T-helper 22 cell (primary cell): ENCODE measurements at regions not wholly inside any gene's neighbourhood (a gene's known extent, or its start where the extent isn't known, plus 50 kb on each side); places are given as distances from the start of the nearest gene placed in this dataset.

Experiments used
- DNase-seq: peaks from one replicate; pipeline ENCODE4 v3.0.0-alpha.2; 2020; ENCODE audit warnings: low read depth

GRCh38 chr14:66361013-66361412, 125.2 kb upstream of the CCDC196 start:
- DNase-seq, result no peak

DNA sequence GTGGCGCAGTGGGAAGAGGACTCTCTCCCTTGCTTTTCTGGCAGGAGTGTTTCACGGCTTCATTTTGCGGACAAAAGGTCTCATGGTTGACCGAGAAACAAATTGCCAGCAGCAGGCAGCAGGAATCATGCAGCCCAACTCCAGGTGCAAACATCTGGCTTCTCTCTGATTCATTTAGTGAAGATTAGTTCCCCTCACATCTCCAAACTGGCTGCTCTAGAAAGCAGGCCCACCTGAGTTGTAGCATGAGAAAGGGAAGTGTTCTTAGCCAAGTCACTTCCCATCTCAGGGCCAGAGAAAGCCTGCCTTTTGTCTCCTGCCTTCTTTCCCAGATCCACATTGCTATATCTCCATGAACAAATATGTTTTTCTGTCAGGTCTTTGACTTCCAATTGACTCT, 120.8 kb upstream of the CCDC196 start:
- DNase-seq, result no peak

- DNase-seq, result no peak
Measured at GRCh38 chr14:66369157-66369697, 116.9 kb upstream of the CCDC196 start.

DNA sequence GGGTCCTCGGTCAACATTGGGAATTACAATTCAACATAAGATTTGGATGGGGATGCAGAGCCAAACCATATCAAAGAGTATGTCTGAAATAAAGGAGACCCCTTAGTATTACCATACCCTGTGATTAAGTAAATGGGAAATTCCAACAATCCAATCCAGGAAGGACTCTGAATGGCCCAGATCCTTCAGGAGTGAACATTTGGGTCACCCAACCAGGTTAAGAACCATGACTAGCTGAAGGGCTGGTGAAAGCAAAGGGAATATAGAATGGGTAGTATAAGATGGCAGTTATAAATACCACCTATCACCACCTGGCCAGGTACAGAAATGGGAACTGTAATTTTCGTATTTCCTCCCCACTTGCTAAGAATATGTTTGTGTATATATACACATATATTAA, 114.4 kb upstream of the CCDC196 start:
- no peak for DNase-seq

DNA sequence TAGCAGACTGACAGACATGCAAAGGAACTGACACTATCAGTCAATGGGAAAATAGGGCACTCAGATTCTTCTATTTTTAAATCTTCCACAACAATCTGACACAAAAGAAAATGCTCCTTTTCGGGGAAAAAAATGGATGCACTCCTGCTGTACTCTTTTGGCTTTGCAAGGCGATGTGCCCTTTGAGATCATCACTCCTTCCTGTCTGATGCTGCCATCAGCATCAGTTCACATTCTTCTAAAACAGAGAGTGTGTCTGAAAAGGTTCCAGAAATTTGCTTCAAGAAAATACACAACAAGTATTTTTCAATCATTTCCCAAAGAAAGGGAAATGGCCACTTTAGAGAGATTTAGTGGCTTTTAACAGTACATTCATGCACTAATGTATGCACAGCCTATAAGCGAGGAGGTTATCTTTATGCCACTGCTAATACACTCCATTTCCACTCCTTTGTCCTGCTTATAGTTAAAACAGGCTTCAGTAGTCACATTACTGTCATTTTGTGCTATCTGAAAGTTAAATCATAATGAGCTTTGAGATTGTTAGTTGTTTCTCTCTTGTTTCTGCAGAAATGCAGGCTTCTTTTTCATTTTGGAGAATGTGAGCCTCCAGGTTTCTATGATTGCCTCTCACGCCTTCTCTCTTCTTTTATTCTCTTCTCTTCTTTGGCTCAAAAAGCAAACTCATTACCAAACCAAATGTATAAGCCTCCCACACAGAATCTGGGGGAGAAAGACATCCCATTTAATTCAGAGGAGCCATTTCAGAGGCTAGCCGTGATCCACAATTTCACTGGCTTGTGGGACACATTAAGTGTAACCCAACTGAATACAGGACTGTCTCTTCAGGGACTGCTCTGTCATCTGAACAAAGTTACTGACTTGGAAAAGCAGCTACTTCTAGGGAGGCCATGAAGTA, 110.9 kb upstream of the CCDC196 start:
- no peak for DNase-seq

DNA sequence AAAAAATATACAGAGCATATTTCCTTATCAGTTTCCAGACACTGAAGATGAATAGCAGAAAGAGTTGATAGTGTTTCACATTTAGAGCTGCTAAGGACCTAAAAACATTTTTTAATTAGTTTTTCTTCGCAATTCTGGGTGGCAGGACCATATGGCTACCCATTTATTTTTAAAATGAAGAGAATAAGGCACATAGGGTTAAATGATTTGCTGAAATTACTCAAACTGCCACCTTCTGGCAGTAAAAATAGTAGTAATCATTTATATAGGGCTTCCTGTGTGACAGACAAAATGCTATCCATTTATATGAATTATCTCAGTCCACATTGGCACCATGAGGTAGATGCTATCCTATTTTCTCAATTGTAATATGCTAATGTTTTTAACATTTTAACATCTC, 108.6 kb upstream of the CCDC196 start:
- DNase-seq, result no peak

DNA sequence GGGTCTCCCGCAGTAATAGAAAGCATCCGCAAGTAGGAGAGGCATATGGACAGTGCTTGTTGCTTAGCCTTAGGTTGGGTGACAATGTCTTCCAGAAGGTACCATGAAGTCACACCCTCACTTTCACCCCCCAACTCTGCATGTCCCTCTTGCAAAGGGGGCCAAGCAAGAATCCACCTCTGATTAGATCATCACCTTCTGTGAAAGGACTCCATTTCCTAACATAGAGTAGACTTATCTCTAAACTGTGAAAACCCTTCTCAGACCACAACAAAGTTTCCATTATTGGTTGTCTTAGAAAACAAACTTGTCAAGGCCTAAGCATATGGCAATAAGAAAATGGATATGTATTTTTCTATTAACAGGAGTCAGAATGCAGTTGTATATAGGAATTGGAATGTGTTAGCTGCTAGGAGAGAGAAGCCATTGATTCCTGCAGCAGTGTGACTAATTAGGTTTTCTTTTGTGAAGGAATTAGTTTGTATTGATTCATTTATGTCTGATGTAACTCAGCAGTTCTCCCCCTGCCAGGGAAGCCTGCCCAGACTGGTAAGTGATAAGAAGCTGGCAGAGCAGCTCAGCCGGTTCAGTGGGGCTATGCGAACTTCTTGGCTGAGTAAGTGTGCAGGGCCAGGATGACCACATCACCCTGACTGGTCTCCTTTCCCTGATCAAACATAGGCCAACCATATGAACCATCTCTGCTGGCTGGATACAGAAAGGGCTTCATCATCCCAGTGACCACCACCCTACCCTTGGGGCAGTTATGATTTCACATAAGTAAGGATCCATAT, 107.3 kb upstream of the CCDC196 start:
- no peak for DNase-seq

DNA sequence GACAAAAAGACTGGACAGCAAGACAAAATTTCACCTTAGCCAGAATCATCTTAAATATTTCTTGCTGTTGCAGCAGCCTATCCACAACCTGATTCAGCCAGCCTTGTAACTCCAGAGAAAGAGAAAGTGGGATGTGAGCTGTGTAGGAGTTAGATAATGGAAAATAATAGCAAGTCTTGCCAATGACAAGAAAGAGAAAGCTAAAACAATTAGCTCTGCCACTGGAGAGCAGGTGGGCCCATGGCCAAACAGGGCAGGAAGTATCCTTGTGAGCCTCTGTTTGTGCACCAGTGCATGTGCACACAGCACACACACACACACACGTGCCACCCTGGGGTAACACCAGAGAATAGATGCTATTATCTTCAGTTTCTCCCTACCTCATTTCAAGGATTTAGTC, 106.0 kb upstream of the CCDC196 start:
- DNase-seq, result no peak

GRCh38 chr14:66381755-66382154, 104.4 kb upstream of the CCDC196 start:
- no peak for DNase-seq

DNA sequence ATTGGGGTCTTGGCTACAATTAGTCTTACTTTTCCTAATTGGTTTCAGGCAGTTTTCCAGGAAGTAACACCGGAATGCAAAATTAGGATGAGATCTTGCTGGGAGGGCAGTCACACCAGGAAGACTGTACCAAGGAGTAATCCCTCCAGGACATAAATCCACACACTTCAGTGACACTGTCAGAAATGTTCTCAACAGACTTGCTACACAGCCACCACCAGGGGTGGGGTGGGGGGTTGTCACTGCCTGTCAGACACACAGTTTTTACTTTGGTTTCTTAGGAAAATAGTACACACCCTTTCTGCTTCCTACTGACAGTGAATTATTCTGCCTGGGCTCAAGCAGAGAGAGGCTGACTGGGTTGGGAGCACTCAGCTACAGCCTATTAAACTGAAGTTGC, 102.9 kb upstream of the CCDC196 start:
- DNase-seq, result no peak

DNA sequence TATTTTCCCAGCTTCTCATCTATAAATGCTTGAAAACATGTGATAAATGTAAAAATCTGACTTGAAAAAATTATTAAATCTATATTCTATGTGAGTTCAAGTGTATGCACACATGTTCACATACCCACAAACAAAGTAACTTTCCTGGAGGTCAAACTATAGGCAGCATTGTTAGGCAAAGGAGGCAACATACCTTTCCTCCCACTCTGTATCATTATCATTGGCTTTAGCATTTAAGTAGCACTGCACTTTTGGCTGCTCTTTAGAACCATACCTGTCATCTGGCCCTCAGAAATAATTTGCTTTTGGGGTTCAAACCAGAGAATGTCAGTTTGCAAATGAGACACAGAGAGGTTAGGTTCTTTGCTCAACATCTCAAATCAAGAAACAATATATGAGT, 102.4 kb upstream of the CCDC196 start:
- no peak for DNase-seq

DNA sequence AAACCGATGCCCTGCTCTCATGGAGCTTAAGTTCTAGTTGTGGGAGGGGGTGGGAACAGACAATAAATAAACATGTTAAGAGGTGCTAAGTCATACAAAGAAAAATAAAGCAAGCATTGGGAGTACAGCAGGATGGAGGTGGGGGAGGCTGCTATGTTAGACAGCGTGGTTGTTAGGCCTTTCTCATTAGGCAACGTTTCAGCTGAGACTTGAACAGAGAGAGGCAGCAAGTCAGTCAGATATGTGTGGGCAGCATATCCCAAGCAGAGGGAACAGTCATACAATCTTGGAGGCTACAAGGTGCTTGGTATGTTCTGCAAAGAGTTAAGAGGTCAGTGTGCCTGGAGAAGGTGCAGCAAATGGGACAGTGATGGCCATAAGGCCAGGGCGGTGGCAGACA, 97.7 kb upstream of the CCDC196 start:
- no peak for DNase-seq

GRCh38 chr14:66389481-66389880, 96.7 kb upstream of the CCDC196 start:
- DNase-seq, result no peak

- DNase-seq, result no peak
Measured at GRCh38 chr14:66395300-66395699, 90.9 kb upstream of the CCDC196 start.

GRCh38 chr14:66396164-66396563, 90.0 kb upstream of the CCDC196 start:
- DNase-seq, result no peak

- DNase-seq, result no peak
Measured at GRCh38 chr14:66398437-66398836, 87.7 kb upstream of the CCDC196 start.

GRCh38 chr14:66401449-66402095, 84.6 kb upstream of the CCDC196 start:
- DNase-seq, result no peak

- no peak for DNase-seq
Measured at GRCh38 chr14:66403183-66403582, 83.0 kb upstream of the CCDC196 start.

DNA sequence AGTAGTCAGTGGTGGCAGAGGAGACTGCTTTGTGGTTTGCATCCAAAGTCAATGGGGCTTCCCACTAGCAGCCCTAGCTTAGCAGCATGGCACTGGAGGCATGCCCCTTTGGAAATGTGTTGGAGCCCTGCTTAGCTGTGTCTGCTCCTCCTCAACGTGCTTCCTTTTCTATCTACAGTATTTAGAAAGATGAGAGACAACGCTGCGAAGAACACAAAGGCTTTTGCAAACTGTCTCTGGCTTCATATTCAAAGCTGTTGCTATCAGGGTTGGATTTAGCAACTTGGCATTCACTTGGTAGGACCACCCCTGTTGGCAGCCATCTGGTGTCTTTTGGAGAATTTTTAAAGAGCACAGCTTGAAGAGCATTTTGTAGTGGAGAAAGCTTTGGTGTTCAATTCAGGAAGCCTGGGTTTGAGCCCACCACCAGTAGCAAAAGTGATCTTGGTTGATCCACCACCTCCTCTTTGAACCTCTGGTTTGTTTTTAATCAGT, 82.1 kb upstream of the CCDC196 start:
- no peak for DNase-seq

DNA sequence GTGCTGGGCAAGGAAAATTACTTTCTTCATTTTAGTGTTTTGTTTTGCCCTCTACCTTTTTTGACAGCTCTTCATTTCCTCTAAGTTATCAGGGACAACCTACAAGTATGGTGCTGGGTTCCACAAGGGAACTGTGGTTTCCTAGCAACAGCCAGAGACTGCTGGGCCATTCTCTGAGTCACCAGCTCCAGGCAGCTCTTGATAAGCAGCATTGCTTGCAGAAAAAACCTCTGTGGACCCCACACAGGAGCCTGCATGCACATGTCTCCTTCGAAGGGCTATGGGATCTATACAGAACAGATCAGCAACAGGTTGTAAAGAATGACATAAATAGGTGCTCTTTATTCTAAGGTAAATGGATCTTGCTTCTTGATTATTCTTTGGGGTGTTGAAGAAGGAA, 81.0 kb upstream of the CCDC196 start:
- DNase-seq, result no peak

GRCh38 chr14:66413901-66414300, 72.3 kb upstream of the CCDC196 start:
- DNase-seq, result no peak

DNA sequence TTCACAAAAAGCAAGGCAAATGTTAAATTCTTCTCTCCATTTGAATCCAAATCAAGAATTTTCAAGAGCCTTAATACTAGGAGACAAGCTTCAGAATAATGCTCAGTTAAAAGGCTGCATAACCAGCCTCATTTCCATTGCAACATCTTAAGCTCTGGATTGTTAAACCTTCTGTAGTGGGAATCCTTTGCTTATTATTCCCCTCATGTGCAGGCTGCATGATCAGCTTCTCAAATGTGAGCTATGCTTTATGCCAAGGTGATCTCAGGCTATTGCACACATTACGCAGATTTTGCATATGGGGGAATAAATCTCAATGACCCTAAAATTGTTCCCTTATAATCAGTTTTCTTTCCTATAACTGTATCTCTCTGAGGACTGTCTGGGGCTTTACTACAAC, 71.7 kb upstream of the CCDC196 start:
- no peak for DNase-seq
